ENCODE measurements at regions not wholly inside any gene's neighbourhood (a gene's known extent, or its start where the extent isn't known, plus 50 kb on each side); places are given as distances from the start of the nearest gene placed in this dataset.
"Not testable (repeated sequence)": the region's sequence is repeated elsewhere in the genome, so short reads cannot be mapped to it uniquely, and the experiment has no call there.

DNA sequence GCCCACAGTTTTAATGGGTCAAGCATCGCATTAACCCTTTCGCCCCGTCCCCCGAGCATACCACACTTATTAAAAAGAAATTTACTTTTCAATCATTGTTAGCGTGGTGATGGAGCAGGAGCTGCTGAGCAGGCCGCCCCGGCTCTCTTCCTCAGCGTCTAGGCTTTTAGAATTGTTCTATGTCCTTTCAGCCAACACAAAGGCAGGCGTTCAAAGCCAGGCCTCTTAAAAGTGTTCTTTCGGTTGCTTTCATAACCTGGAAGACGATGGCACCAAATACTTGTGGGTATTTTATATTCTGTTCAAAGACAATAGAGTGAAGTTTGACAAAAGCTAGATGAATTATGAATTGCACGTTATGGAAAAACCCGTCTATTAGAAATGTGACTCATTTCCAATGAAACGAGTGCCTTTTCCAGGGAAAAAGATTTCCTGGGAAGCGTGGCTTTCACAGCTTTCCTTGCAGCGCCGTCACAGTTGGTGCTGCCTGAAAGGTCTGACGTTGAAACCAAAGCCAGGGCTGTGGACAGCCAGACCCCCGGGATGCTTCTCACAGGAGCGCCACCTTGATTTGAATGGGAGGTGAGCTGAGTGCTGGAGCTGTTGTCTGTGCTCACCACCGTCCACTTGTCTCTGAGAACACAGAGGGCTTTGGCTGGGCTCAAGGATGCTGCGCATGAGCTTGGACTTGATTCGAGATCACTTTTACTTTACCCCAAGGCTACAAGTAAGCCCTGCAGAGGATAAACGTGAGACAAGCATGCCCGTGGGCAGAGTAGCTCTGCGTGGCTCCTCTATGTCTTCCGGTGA, 78.8 kb downstream of the SOX1 start:
- DNase-seq (ENCODE audit: low spot score) = no peak

DNA sequence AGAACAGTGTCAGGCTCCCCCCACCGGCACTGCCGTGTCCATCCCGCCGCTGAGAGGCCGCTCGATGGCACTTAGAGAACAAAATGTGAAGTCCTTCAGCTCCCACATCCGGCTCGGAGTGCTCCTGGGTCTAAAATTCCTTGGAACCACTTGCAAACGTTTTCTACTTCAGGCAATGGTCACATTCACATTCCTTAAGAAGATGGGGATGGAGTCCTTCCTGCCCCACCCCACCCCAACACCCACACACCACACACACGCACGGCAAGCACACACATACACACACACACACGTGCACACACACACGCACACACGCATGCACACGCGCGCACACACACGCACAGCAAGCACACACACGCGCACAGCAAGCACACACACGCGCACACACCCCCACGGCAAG, 83.4 kb downstream of the SOX1 start:
- DNase-seq (ENCODE audit: low spot score) = no peak

DNA sequence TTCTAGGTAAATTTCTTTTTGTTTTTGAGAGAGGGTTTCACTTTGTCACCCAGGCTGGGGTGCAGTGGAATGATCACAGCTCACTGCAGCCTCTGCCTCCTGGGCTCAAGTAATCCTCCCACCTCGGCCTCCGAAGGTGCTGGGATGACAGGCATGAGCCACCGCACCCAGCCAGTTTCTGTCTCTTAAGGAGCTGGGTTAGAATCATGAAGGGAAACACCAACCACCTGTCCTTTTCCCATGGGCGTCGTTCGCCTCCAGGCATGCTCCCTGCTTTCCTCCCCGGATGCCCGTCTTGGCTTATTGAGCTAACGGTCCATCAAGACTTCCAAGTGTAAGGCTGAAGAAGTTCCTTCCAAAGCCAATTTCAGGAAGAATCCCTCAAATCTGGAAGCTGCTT, 85.9 kb downstream of the SOX1 start:
- no peak for DNase-seq (ENCODE audit: low spot score)

DNA sequence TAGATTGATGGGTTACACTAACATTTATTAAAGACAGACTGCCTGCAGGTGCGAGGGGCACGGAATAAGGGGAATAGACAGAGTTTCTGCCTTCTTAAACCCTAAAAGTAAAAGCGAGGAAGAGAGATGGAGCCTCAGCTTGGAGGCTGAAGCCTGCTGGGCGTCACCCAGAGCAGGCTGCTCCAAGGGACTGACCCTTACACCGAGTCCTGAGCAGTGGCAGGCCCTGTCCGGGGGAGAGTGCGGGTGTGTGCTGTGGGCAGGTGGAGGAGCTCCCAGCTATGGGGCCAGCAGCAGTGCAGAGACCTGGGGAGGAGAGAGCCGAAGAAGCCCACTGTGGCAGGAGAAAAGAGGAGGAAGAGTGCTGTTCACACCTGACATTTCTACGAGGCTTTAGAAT, 86.4 kb downstream of the SOX1 start:
- DNase-seq (ENCODE audit: low spot score) = no peak

DNA sequence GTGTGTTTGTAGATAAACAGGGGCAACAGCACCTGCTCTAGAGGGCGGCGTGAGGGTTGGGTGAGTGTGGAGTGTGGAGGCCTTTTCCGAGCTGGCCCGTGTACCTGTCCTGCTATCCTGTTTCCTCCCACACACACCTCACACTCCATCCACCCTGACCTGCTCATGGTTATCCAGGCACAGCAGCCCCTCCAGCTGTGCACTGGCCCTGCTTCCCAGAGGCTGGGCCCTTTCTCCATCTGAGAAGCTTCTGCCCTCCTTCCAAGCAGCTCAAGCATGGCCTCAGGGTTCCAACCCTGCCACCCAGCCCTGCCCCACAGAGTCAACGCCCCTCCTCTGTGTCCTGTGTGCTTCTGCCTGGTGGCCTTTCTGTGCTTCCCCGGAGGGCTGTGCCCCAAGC, 86.9 kb downstream of the SOX1 start:
- no peak for DNase-seq (ENCODE audit: low spot score)

DNA sequence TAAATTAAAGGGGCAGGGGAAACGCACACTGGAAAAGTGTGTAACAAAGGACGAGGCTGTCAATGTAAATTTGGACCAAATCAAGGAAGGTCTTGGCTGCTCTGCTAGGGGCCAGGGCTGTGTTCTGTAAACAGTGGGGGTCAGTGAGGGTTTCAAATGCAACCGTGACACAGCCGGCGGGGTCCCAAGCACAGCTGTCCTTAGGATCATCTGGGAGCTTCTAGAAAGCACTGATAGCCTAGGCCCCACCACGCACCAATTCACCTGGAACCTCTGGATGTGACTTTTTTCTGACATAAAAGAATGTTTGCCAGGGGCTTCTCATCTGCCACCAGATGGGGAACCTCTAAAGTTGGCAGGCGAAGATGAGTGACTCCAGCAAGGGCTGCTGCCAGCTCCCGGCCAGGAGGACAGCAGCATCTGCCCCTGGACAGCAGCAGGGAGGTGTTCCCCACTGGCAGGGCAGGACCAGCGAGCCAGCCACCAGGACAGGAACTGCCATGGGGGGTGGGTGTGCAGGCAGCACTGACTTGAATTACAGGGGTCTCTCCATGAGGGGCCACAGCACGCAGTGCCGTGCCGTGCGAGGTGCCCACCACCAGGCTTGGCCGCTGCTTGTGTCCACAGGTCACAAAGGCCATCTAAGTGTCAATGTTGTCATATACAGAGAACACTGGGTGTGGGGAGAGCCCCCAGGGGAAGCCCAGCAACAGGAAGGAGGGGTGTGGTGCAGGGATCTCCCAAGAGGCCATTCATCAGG, 87.5 kb downstream of the SOX1 start:
- no peak for DNase-seq (ENCODE audit: low spot score)

DNA sequence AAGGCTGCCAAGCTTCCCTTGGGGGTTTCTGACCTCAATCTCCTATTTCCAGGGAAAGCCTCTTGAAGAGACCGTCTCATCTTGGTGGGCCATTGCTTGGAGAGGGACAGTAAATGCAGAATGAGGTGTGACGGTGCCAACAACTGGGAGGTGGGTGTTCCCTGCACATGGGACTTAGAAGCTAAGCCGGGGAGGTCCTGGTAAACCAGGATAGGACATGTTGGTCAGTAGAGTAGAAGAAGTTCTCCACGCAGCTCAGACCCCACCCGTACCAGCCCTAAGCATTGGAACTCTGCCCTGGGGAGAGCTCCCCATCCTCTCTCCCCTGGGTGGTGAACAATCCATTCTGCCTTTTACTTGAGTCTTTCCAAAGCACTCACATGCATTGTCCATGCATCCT, 92.0 kb downstream of the SOX1 start:
- no peak for DNase-seq (ENCODE audit: low spot score)

DNA sequence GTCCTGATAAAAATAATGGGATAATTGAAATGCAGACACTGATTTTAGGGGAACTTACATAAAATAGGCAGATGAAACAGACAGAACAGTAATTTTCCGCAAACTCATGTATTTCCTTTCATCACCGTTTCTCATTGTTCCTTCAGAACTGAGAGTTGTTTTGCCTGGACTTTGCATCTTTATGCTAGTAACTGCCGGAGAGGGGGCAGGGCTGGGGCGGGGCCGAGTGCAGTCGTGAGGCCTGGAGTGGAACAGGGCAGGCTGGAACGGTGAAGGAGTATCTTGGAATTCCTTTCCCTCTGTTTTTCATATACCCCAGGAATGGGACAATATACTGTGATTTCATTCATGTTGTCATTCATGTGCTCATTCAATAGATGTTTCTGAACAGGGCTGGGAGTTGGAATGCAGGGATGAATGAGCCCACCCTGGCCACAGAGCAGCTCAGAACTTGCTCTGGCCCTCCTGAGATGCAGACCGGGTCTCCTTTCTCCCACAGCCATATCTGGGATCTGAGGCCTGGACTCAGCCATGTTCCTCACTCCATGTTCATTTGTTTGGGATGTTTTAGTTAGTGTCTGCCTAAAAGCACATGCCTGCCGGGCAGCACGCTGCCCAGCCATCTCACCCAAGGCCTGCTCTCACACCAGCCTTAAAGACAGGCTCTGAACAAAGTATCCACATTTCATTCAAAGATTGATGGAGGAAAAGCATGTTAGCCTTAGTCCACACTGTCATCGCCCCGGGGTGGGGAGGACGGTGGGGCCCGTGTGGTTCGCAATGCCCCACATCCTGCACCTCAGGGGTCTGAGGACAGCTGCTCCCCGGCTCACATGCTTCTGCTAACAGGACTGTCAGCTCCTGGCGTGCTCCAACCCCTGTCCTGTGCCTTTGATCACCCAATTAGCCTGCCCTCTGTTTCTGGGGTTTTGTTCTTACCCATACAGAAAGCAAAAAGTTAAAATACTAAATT, 92.9 kb downstream of the SOX1 start:
- DNase-seq (ENCODE audit: low spot score) = no peak

DNA sequence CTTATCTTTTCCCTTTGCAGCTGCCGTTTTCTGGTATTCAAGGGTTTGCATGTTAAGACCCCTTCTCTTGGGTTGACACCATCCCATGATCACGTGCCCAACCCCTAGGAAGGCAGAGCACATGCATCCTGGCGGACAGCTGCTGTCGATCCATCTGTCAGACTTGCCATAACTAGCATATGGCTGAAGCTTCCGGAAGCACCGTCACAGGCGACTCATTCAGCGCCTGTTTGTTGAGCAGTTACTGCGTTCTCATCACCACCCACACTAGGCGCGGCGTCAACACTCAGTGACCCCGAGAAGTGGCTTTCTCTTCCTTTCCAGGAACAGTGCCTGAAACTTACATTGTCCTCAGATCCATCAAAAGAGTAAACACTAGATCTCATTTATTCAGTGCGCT, 93.6 kb downstream of the SOX1 start:
- no peak for DNase-seq (ENCODE audit: low spot score)

DNA sequence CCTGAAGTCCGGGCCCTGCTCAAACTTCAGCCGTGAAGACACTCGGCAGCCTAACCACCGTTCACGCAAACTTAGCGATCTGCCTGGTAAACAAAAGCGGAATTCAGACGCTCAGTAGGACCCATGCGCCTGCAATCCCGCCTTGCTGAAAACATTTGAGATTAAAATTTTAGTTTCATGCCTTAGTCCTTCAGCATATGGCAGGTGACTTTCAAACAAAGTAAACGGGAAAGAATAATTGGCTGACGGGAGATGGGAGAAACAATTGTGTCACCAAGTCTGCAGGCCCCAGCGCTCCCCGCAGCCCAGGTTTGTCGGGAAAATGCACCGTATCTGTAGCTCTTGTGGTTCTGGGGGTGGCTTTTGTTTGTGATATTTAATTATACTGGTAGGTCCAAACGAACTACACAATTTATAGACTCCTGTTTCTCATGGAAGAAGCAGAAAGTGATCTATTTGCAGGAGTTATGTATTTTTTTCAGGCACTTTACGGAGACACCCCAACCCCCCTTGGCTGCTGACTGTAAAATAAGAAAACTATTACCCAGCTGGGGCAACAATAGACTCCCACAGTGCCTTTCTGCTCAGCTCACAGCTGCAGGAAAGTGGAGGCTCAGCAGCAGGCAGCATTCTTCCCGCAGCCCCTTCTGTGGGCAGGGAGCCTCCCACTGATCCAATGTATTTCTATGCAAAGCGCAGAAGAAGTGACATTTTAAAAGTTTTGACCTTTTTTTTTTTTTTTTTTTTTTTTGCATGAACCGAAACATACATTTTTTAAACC, 94.8 kb downstream of the SOX1 start:
- peak; percentile 47 for DNase-seq (ENCODE audit: low spot score)

DNA sequence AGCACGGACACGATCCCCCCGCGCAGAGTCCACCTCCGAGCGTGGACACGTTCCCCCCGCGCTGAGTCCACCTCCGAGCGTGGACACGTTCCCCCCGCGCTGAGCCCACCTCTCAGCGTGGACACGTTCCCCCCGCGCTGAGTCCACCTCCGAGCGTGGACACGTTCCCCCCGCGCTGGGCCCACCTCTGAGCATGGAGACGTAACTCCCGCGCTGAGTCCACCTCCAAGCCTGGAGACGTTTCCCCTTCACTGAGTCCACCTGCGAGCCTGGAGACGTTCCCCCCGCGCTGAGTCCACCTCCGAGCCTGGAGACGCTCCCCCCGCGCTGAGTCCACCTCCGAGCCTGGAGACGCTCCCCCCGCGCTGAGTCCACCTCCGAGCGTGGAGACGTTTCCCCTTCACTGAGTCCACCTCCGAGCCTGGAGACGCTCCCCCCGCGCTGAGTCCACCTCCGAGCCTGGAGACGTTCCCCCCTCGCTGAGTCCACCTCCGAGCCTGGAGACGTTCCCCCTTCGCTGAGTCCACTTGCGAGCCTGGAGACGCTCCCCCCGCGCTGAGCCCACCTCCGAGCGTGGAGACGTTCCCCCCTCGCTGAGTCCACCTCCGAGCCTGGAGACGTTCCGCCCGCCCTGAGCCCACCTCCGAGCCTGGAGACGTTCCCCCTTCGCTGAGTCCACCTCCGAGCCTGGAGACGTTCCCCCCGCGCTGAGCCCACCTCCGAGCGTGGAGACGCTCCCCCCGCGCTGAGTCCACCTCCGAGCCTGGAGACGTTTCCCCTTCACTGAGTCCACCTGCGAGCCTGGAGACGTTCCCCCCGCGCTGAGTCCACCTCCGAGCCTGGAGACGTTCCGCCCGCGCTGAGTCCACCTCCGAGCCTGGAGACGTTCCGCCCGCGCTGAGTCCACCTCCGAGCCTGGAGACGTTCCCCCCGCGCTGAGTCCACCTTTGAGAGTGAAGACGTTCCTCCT, 97.0 kb downstream of the SOX1 start:
- not testable (repeated sequence) for DNase-seq (ENCODE audit: low spot score)

DNA sequence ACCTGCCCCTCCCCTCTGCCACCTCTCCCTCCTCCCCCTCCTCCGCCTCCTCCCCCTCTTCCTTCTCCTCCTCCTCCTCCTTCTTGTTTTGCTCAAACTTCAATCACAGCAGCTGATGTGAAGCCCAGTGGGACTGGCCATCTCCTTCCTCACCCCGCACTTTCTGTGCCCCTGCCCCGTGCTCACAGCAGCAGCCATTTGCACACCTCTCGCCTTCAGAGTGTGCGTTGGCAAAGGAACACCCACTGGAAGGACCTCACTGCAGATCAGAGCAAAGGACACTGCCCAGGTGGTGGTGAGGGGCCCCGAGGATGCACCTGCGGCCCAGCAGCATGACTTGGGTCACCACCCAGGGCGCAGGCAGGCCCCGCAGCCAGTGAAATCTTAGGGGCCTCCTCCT, 98.8 kb downstream of the SOX1 start:
- no peak for DNase-seq (ENCODE audit: low spot score)

DNA sequence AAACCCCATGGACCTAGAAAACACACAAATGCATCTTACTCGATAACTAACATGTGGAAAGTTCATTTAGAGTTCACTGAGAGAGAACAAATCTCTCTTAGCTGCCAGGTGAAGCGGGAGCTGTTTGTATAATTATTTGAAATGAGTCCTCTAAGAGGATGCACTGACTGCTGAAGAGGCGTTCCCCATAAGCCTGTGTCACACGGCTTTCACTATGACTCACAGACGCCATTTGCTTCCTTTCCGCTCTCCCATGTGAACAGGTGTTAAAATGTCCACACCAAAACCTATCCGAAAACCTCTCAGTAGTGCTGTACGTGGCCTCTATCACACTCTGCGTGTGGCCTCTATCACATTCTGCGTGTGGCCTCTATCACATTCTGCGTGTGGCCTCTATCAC, 101.8 kb downstream of the SOX1 start:
- DNase-seq (ENCODE audit: low spot score) = no peak

DNA sequence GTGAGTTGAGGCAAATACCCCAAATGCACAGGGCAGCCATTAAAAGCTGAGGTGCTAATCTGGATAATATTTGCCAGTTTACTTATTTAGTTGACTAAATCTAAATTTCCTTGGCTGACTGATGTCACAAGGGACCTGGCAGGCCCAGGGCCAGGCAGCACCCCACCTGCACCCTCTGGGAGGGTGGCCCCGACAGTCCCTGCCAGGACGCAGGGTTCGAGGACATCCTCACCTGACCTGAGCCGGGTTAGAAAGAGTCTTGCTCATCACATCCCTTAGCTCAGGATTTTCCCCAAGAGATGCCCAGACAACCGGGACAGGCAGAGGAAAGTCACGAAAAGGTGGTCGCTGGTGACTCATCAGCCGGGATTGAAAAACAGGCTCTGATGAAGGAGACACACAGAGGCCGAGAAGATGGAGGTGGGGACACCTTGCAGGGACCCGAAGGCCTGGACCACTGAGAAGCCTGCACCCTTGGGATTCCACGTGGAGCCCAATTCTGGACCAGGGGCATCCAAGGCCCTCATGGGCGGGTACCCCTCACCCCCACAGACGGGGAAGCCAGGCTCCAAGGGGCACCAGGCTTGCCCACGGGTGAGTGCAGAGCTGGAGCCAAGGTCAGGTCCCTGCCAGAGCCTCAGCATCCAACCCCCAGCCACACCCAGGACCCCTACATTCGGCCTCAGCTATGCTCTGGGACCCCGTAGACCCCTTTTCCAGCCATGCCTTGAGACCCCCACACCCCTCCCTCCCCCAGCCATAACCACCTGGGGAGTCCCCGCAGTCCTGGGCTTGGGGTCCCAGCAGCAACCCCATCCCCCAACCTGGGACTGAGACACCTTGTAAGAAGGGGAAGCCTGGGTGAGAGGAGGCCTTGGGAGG, 103.2 kb downstream of the SOX1 start:
- no peak for DNase-seq (ENCODE audit: low spot score)

DNA sequence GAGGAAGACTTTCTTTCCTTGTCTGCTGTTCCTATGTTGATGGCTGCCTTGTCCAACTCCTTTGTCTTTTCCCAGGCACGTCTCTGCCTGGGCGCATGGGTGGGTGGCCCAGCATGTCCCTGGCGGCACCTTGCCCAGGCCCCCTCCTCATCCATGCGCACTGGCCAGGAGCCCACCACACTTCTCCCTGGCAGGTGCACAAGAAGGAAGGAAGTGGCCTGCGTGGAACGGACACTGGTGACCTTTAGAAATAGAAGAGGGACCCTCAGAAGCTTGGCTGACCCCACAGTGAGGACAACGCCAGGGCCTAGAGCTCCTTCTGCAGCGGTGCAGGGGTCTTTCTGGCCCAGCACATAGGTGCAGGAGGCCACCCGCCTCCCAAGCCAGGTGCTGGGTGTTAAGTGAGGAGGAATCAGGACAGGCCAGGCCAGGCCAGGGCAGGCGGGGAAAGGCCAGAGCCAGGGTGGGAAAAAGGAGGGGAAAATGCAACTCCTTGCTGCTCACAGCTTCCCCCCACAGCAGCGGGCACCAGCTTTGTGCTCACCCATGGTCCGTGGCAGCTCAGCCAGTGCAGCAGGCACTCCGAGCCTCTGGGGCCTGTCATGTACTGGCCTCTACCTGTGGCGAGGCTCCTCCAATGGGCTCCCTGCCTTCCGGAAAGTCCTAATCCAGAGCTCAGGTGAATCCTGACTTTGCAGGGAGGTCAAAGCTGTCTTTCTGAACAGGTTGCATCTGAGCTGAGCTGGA, 104.0 kb downstream of the SOX1 start:
- DNase-seq (ENCODE audit: low spot score) = no peak

DNA sequence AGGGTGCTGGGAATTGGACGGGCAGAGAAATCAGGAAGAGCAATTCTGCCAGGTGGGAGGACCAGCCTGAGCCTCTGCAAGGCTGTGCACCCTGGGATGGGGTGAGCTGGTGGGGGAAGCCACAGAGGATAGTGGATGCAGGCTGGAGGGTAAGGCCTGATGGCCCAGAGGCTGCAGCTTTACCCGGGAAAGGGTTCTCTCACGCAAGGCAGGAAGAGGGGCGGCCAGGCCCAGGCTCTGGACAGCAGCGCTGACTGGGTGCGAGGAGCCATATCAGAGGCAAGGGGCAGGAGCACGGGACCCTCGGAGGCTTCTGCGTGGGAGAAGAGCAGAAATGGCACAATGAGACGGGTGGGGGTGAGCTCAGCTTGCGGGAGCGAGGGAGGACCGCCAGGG, 104.6 kb downstream of the SOX1 start:
- DNase-seq (ENCODE audit: low spot score) = no peak

DNA sequence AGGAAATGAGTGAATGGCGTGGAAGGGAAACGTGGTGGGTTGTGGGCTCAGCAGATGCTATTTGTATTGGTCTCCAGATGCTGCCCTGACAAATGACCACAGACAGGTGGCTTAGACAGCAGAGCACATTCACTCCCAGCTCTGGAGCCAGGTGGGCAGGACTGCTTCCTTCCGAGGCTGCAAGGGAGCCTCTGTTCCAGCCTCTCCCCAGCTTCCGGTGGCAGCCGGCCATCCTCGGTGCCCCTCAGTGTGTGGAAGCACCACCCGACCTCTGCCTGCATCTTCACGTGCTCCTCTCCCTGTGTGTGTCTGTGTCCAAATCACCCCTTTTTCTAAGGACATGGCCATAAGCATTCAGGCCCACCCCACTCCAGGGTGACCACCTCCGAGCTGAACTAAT, 105.1 kb downstream of the SOX1 start:
- no peak for DNase-seq (ENCODE audit: low spot score)

DNA sequence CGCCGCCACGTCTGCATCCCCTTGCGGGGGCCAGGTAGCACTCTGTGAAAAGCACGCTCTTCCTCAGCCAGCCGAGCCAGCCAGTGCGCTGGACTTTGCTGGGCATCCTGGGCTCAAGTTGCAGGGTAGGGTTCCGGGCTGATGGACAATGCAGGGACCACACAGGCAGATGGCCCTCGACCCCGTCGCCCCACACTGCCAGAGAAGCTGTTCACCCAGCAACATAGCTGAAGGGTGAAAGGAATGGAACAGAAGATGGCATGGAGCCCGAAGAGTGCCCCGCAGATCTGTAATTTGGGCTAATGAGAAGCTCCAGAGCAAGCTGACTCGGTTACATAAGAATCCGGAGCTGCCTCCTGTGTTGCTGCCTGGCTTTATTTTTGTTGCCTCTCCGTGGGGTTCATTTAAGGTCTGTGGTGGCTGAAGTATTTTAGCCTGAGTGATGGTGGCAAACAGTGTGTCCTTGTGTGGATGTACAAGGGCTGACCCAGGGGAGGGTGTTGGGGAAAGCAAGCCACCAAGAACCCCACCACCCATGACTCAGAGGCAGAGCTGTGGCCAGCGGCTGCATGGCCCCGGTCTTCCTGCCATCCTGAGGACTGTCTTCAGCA, 105.8 kb downstream of the SOX1 start:
- DNase-seq (ENCODE audit: low spot score) = peak; percentile 46

Data from putamen (tissue), 1 donor.